Right cardiac atrium (tissue), 5 donors: ENCODE measurements at regions not wholly inside any gene's neighbourhood (a gene's known extent, or its start where the extent isn't known, plus 50 kb on each side); places are given as distances from the start of the nearest gene placed in this dataset.

Source experiments
- ATAC-seq, 2 donors: fragments of 200-7000 bp; cut with Tn5 transposase; one replicate each; pipeline versions ENCODE4 v1.8.0 to v1.9.1; 2020; ENCODE audit warnings: moderate library complexity in 2 of 2, mild to moderate bottlenecking in 1 of 2
- DNase-seq, 3 donors: peaks; one replicate each; pipeline ENCODE4 v3.0.0-alpha.2; 2020
- H3K27ac ChIP-seq: one replicate; pipeline ENCODE4 v1.5.1; 2013; ENCODE audit warnings: mild to moderate bottlenecking, low read length, control low read depth, moderate library complexity
- H3K27me3 ChIP-seq: one replicate; pipeline ENCODE4 v1.6.1; 2013; ENCODE audit not compliant: control insufficient read depth, insufficient read depth
- H3K4me1 ChIP-seq: one replicate; pipeline ENCODE4 v1.6.1; 2013; ENCODE audit warnings: low read length; ENCODE audit not compliant: control insufficient read depth, insufficient read depth
- H3K4me3 ChIP-seq: one replicate; pipeline ENCODE4 v1.5.1; 2013; ENCODE audit warnings: low read length, control low read depth
- H3K9me3 ChIP-seq: one replicate; pipeline ENCODE4 v1.6.1; 2013; ENCODE audit warnings: low read length; ENCODE audit not compliant: control insufficient read depth
- WGBS: extraction: QIAGEN DNeasy Blood & Tissue Kit; methylation state at CpG from one replicate; pipeline ENCODE4 v1.1.7; 2013; 5-methylcytosine and 5-hydroxymethylcytosine counted together
- intact Hi-C, 4 donors: fragments of 100-400 bp; cut with DNase I; formaldehyde crosslinking; loops; one replicate each; pipeline versions ENCODE4 v1.11.0 to v1.14.0; 2022 to 2023
- donor health status: healthy with polysubstance abuse.
- donor health status: DM: no; HTN: yes; CAD: no.
- donor health status: DM: no; HTN: no; CAD: no.
- donor health status: DM: no; HTN: yes; CAD: no; lungs with severe emphysema.
- donor health status: DM: yes; HTN: yes; CAD: no.

DNA sequence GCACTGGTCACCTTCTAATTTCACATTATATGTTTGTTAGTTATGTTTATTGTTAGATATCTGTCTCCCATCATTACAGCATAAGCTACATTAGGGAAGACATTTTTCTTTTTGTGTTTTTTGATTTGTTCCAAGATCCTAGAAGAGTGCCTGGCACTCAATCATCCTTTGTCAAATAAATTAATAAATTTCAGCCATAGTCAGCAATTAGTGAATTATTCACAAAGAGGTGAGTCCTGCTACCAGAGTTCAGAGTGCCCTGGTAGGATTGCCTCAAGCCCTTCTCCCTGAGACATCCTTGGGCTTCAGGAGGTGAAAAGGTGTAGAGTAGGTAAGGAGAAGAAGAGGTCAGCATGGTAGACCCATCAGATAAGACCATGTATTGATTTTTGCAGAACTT is 186.2 kb upstream of the CTAGE1 start:
- intact Hi-C loops: loop anchor here in 1 of 4 donors (5.0 kb wide), 1 partner anchor 33 kb away; no protein-coding TSS in a partner anchor
- Histone ChIP-seq H3K4me3 (no peak overlapping the region), H3K9me3 (no peaks in the 10 kb centered on the region), H3K4me1 (peaks cover 13% of the 10 kb centered on the region), H3K27ac (no peak overlapping the region), H3K27me3 (no peaks in the 10 kb centered on the region)
- DNase-seq: no peak
- ATAC-seq: no peak

DNA sequence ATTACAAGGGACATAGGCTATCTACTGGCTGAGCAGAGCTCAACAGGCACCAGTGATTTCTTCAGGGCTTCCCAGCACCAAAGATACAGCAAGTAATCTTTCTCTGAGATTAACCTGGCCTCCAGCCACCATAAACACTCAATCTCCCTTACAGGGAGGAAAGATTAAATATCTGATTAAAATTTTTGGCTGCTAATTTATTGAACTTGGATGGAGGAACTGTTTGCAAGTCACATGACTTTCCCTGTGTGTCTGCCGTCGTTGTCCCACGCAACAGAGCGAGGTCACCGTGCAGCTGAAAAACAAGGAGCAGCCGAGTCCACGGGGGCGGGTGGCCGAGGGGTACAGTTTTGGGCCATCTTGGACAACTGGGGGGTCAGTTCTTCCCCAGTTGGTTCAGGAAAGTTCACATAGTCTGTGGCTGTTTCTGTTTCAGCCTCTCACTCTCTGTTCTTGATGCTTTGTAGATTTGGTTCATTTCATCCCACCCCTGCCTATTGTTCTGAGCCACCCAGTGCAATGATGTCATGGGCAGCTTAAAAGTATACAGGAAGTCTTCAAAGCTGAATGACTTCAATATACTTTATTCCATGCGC is 186.8 kb upstream of the CTAGE1 start:
- Histone ChIP-seq H3K4me1 (peaks cover 15% of the 10 kb centered on the region), H3K27me3 (no peaks in the 10 kb centered on the region), H3K27ac (peak overlapping the region; percentile 54), H3K4me3 (no peak overlapping the region), H3K9me3 (no peaks in the 10 kb centered on the region)
- intact Hi-C loops: loop anchor here in 1 of 4 donors (5.0 kb wide), 1 partner anchor 33 kb away; no protein-coding TSS in a partner anchor
- DNase-seq (peak; percentile 68 to 88 (median 87)), ATAC-seq (peak; percentile 86 to 90)
- 35% methylated on average over 10 of the region's 10 CpGs for WGBS

DNA sequence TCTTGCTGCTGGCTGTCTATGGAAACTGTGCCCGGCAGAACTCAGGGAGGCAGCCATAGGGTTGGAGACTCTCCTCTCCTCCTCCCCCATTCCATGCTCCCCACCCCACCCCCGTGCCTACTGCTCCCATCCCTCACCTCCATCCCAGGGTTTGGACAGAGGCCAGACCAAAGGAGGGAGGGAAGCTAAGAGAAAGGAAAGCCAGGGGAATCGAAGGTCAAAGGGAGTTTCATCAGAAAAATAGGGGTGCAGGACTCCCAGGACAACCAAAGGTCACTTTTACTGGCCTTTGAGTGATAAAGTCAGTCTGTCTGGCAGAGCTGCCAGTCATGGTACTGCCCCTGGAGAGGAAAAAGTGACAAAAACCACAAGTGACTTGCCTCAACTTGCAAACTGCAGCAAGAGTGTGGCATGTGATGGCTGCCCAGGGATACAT is 187.3 kb upstream of the CTAGE1 start:
- H3K4me3 ChIP-seq: no peak overlapping the region
- intact Hi-C loops: loop anchor here in 1 of 4 donors (5.0 kb wide), 1 partner anchor 32 kb away; no protein-coding TSS in a partner anchor

DNA sequence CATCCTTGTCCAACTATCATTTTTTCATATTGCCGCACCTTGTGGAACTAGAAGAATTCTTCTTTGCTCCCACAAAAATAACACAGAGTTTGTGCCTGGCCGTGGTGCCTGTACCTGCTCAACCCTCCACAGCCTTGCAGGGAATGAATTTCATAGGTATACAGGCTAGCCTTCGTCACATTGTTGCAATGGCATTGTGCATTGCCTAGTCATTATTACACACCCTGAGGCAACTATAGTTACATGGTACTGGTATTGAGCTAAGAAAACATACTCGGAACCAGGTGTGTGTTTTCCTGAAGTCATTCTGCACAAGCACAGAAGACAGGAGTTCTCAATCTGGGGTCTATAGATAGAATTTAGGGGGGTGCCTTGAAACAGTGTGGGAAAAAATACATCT is 188.0 kb upstream of the CTAGE1 start:
- DNase-seq (no peak), ATAC-seq (no peak)
- 73% methylated on average over 4 of the region's 4 CpGs for WGBS
- Histone ChIP-seq H3K4me1 (peaks cover 15% of the 10 kb centered on the region), H3K27me3 (no peaks in the 10 kb centered on the region), H3K9me3 (no peaks in the 10 kb centered on the region), H3K4me3 (no peak overlapping the region), H3K27ac (no peak overlapping the region)
- intact Hi-C loops: no loop called here

More for the DNA sequence above, 187.3 kb upstream of the CTAGE1 start:
- Histone ChIP-seq H3K9me3 (no peaks in the 10 kb centered on the region), H3K27ac (peak overlapping the region; percentile 8), H3K27me3 (no peaks in the 10 kb centered on the region), H3K4me1 (peaks cover 15% of the 10 kb centered on the region)
- DNase-seq (peak in 2 of 3 donors; percentile 46 to 60), ATAC-seq (peak in 1 of 2 donors; percentile 1)
- 29% methylated on average over 3 of the region's 3 CpGs for WGBS

DNA sequence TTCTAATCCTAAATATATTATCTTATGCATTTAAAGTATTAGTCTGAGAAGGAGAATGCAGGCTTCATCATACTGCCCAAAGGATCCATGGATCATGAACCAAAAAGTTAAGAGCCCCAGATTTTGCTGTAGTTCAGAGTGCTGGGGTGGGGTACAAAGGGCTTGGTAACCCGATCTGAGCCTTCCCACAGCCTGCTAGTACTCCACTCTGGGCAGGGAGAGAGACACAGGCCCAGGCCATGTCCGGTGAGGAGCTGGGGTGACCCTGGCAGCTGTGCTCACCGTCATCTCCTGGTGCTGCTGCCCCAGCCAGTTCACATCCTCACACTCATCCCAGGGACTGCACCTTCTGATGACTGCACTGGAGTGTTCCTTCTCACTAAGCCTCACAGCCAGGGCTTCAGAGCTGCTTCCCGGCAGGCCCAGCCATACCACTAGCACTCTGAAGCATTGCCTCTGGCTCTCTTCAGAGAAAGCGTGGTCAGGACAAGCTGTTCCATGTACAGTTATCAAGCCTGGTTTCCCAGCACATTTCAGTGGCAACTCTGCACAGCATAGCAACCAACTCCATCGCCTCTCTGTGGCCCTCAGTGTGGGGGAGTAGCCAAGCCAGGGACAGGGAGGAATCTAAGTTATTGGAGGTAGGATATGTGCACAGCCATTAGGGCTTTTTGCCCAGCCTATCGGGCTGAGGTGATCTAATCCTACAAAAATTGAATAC is 189.0 kb upstream of the CTAGE1 start:
- ATAC-seq (peak in 1 of 2 donors; percentile 32), DNase-seq (peak in 2 of 3 donors; percentile 36 to 57)
- H3K4me3 ChIP-seq: no peak overlapping the region
- 60% methylated on average over 7 of the region's 7 CpGs for WGBS
- H3K27ac ChIP-seq: peak overlapping the region; percentile 29
- no peaks in the 10 kb centered on the region for H3K9me3 ChIP-seq
- H3K4me1 ChIP-seq: peaks cover 15% of the 10 kb centered on the region
- H3K27me3 ChIP-seq: no peaks in the 10 kb centered on the region
- intact Hi-C loops: no loop called here

DNA sequence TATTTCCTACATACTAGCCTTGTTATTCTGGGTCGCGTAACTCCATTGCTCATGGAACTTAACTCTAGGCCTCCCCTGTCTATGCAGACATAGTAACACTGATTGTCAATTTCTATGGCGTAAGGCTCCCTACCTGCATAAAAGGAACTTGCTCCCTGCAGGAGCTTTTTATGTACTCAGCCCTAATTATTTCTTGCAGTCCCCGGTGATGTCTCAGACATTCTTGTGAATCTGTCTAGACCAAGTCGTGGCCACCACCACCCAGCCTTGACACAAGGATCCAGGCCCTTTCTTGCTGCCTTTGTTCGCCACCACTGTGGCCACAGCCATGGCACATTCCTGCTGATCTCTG is 189.5 kb upstream of the CTAGE1 start:
- H3K27me3 ChIP-seq: no peaks in the 10 kb centered on the region
- H3K9me3 ChIP-seq: no peaks in the 10 kb centered on the region
- ATAC-seq (no peak), DNase-seq (no peak)
- 86% methylated on average over 6 of the region's 6 CpGs for WGBS
- H3K4me3 ChIP-seq: no peak overlapping the region
- intact Hi-C loops: no loop called here
- peaks cover 15% of the 10 kb centered on the region for H3K4me1 ChIP-seq
- H3K27ac ChIP-seq: peak overlapping the region; percentile 42

DNA sequence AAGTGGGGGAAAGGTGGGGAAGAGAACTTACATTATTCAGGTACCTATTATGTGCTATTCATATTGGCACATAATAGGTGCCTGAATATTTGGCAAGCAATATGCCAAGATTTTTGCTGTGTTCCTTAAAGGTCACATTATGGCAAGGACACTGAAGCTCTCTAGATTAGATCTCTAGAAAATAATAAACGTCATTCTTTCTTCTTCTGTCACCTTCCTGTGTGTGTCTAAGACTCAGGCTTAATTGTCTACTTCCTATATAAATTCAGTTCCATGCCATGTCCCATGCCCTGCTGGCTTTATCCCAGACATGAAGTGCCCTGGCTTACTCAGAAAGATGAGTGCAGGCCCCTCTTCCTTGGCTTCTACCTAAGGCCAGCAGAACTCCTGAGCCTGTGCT is 191.1 kb upstream of the CTAGE1 start:
- DNase-seq (peak in 1 of 3 donors; percentile 37), ATAC-seq (no peak)
- Histone ChIP-seq H3K9me3 (no peaks in the 10 kb centered on the region), H3K27me3 (no peaks in the 10 kb centered on the region), H3K4me3 (no peak overlapping the region), H3K27ac (peak overlapping the region; percentile 82), H3K4me1 (peaks cover 15% of the 10 kb centered on the region)
- intact Hi-C loops: no loop called here
- WGBS: 19% methylated on average over 1 of the region's 1 CpG

DNA sequence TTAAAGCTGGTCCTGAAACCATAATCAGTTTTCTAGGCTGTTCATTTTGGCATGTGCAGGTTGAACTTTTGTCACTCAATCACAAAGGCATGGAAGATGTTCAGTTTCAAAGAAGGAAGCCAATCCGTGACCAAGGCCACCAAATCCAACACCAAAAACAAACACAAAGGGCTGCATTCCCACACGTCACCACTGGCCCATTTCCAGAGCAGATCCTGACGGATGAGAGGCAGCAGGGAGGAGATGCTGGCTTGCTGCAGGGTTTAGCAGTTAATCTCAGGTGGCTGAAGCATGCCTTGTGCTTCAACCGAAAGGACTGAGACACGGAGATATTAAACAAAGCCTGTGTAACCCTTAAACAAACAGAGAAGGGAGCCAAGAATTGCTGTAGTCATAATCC is 191.9 kb upstream of the CTAGE1 start:
- DNase-seq: peak; percentile 81 to 89 (median 86)
- ATAC-seq: peak; percentile 40 to 73
- 14% methylated on average over 5 of the region's 5 CpGs for WGBS
- Histone ChIP-seq H3K27ac (peak overlapping the region; percentile 53), H3K4me1 (peaks cover 14% of the 10 kb centered on the region), H3K4me3 (no peak overlapping the region), H3K9me3 (no peaks in the 10 kb centered on the region), H3K27me3 (no peaks in the 10 kb centered on the region)
- intact Hi-C loops: no loop called here

DNA sequence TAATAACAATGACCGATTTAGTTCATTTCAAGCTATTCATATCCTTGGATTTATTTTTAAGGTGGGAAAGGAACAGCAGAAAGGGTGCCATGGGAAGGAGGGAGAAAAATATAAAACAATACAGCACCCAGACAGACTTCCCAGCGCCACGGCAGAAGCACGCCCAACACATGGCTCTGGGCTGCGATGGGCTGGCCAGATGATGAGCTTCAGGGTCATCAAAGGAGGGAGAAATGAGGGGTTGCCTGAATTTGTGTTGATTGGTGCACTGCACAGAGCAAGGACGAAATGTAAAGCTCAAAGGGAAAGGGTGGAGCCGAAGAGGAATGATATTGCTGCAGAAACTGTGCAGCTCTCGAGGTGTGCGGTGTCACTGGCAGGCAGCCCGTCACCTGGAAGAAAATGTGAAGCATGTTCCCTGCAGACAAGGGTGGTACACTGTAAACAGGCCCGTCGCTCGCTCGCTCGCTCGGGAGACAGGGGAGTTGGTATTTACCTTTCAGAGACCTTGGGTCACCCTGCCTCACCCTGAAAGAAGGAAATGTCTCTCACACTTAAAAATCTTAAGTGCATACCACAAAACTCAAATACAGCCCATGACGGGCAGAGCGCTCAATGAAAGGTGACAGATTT is 195.5 kb upstream of the CTAGE1 start:
- H3K4me1 ChIP-seq: peaks cover 2% of the 10 kb centered on the region
- WGBS: 79% methylated on average over 18 of the region's 18 CpGs
- intact Hi-C loops: no loop called here
- ATAC-seq (no peak), DNase-seq (peak in 1 of 3 donors; percentile 52)
- no peak overlapping the region for H3K27ac ChIP-seq
- H3K9me3 ChIP-seq: no peaks in the 10 kb centered on the region
- no peak overlapping the region for H3K4me3 ChIP-seq
- H3K27me3 ChIP-seq: no peaks in the 10 kb centered on the region

DNA sequence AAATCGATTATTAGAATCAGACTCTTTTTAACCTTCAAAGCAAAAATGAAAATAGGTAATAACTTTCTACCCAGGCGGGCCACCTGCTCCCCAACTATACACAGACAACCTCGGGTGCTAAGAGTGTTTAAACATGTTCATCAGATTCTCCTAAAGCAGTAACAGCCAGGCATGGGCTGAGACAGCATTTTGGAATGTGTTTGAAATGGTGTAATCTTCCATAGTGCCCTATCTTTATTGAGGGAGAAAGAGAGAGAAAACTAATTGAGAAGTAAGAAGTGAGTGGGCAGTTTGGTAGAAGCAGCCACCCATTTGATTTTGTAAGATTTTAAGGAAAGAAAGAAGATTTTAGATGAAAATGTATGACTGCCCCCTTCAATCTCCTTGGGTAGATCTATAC is 196.1 kb upstream of the CTAGE1 start:
- 85% methylated on average over 3 of the region's 3 CpGs for WGBS
- Histone ChIP-seq H3K9me3 (no peaks in the 10 kb centered on the region), H3K4me1 (peaks cover 2% of the 10 kb centered on the region), H3K27me3 (no peaks in the 10 kb centered on the region), H3K27ac (no peak overlapping the region), H3K4me3 (no peak overlapping the region)
- ATAC-seq (no peak), DNase-seq (no peak)
- intact Hi-C loops: no loop called here

DNA sequence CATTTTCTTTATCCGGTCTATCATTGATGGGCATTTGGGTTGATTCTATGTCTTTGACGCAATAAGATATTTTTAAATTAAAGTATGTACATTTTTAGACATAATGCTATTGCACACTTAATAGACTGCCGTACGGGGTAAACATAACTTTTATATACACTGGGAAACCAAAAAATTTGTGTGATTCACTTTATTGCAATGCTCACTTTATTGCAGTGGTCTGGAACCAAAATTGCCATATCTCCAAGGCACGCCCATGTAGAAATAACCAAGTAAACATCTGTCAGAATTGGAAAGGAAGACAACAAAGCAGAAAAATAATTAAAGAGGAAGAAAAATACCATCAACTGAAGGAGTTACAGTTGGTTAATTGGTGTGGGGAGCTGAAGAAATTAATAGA is 205.8 kb upstream of the CTAGE1 start:
- ATAC-seq: no peak
- Histone ChIP-seq H3K4me3 (no peak overlapping the region), H3K27me3 (no peaks in the 10 kb centered on the region), H3K9me3 (no peaks in the 10 kb centered on the region), H3K4me1 (no peaks in the 10 kb centered on the region), H3K27ac (no peak overlapping the region)
- intact Hi-C loops: no loop called here
- no peak for DNase-seq
- 93% methylated on average over 5 of the region's 5 CpGs for WGBS
